Keratinocyte (primary cell): ENCODE measurements at regions not wholly inside any gene's neighbourhood (a gene's known extent, or its start where the extent isn't known, plus 50 kb on each side); places are given as distances from the start of the nearest gene placed in this dataset.

Source experiments
- DNase-seq: peaks from one replicate; pipeline ENCODE4 v3.0.0-alpha.2; 2011; ENCODE audit warnings: low read depth, missing footprints, low spot score
- FAIRE-seq: peaks from 2 replicates; lab custom pipeline; 2011; peaks lifted over from hg19 to GRCh38; lab: Jason Lieb, UNC
- H2AFZ ChIP-seq: 2 replicates; pipeline ENCODE4 v1.6.0; 2012; ENCODE audit warnings: low read length, control low read depth, inconsistent platforms; ENCODE audit not compliant: control insufficient read depth
- H3K27ac ChIP-seq: 2 replicates; pipeline ENCODE4 v1.5.1; 2011; ENCODE audit warnings: low read length; ENCODE audit not compliant: control insufficient read depth, insufficient read depth
- H3K27me3 ChIP-seq: 3 replicates; pipeline ENCODE4 v1.6.0; 2011; ENCODE audit warnings: low read length; ENCODE audit not compliant: control insufficient read depth, insufficient read depth; ENCODE audit errors: extremely low read depth
- H3K36me3 ChIP-seq, 2 experiments: 2 replicates in 1 of 2; 3 replicates in 1 of 2; pipeline ENCODE4 v1.5.1; 2011; ENCODE audit warnings: low read length in 2 of 2, mild to moderate bottlenecking in 1 of 2; ENCODE audit not compliant: control insufficient read depth in 2 of 2, insufficient read depth in 2 of 2; ENCODE audit errors: extremely low read depth in 1 of 2
- H3K4me1 ChIP-seq: 3 replicates; pipeline ENCODE4 v1.5.1; 2011; ENCODE audit warnings: low read length; ENCODE audit not compliant: control insufficient read depth, insufficient read depth; ENCODE audit errors: extremely low read depth
- H3K4me2 ChIP-seq: 3 replicates; pipeline ENCODE4 v1.6.0; 2011; ENCODE audit warnings: low read depth, low read length; ENCODE audit not compliant: control insufficient read depth, insufficient read depth; ENCODE audit errors: extremely low read depth
- H3K4me3 ChIP-seq, 3 experiments: fragments of 200-600 bp in 1 of 3; sonication (generic) in 1 of 3; 2 replicates in 2 of 3; 3 replicates in 1 of 3; pipeline ENCODE4 v1.5.1; 2011 to 2016; ENCODE audit warnings: low read length in 3 of 3, mild to moderate bottlenecking in 3 of 3, control low read depth in 2 of 3, inconsistent platforms in 1 of 3, low read depth in 1 of 3, mixed read lengths in 1 of 3, mixed run types in 1 of 3, moderate library complexity in 1 of 3; ENCODE audit not compliant: control insufficient read depth in 2 of 3, insufficient read depth in 2 of 3; ENCODE audit errors: extremely low read depth in 1 of 3
- H3K79me2 ChIP-seq: 2 replicates; pipeline ENCODE4 v1.6.0; 2012; ENCODE audit warnings: low read length; ENCODE audit not compliant: control insufficient read depth, insufficient read depth
- H3K9ac ChIP-seq: 3 replicates; pipeline ENCODE4 v1.6.0; 2011; ENCODE audit warnings: low read length; ENCODE audit not compliant: control insufficient read depth, insufficient read depth; ENCODE audit errors: extremely low read depth
- H3K9me1 ChIP-seq: 3 replicates; pipeline ENCODE4 v1.6.0; 2011; ENCODE audit warnings: low read length; ENCODE audit not compliant: control insufficient read depth, insufficient read depth; ENCODE audit errors: extremely low read depth
- H3K9me3 ChIP-seq: 2 replicates; pipeline ENCODE4 v1.5.1; 2012; ENCODE audit warnings: low read depth, low read length; ENCODE audit not compliant: control insufficient read depth
- H4K20me1 ChIP-seq: 3 replicates; pipeline ENCODE4 v1.6.0; 2011; ENCODE audit warnings: low read length; ENCODE audit not compliant: control insufficient read depth, insufficient read depth; ENCODE audit errors: extremely low read depth
- EZH2 ChIP-seq: IDR thresholded peaks from one replicate; pipeline ENCODE4 v1.6.1; 2012; ENCODE audit warnings: inconsistent platforms, mild to moderate bottlenecking, low read length, moderate library complexity
- dilution Hi-C: fragments of 300-500 bp; cut with MboI; formaldehyde crosslinking; loops from one replicate; pipeline ENCODE4 v1.7.0; 2020; ENCODE audit warnings: low sequenced_read_pairs; ENCODE audit not compliant: extremely low pct_ligation_motif_present
- TF ChIP-seq, protein P1 (sequence below), 3 experiments: IDR thresholded peaks in 1 of 3; conservative IDR thresholded peaks in 1 of 3; optimal IDR thresholded peaks in 1 of 3; 2 replicates in 2 of 3; 3 replicates in 1 of 3; pipeline versions ENCODE3 to v1.5.1; 2011; ENCODE audit warnings: low read length in 3 of 3, mild to moderate bottlenecking in 3 of 3, moderate library complexity in 2 of 3, control low read depth in 1 of 3, inconsistent platforms in 1 of 3; ENCODE audit not compliant: insufficient read depth in 2 of 3; ENCODE audit errors: extremely low read depth in 1 of 3

- H3K9me1 ChIP-seq: no peaks in the 10 kb centered on the region
Measured at GRCh38 chr6:10203651-10204050, 211.2 kb downstream of the TFAP2A start.

DNA sequence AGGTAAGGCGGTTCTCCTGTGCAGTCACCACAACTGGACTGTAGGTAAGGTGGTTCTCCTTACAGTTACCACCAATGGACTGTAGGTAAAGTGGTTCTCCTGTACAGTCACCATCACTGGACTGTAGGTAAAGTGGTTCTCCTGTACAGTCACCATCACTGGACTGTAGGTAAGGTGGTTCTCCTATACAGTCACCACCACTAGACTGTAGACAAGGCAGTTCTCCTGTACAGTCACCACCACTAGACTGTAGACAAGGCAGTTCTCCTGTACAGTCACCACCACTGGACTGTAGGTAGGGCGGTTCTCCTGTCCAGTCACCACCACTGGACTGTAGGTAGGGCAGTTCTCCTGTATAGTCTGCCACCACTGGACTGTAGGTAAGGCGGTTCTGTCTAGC lies 212.3 kb downstream of the TFAP2A start:
- H3K4me1 ChIP-seq: peaks cover 17% of the 10 kb centered on the region
- no peaks in the 10 kb centered on the region for H3K36me3 ChIP-seq
- H3K9me1 ChIP-seq: no peaks in the 10 kb centered on the region
- H3K4me2 ChIP-seq: peak overlapping the region; percentile 41
- no peak overlapping the region for H3K9ac ChIP-seq
- H3K79me2 ChIP-seq: no peaks in the 10 kb centered on the region
- DNase-seq: peak; percentile 40
- no peak for TF ChIP-seq EZH2
- TF ChIP-seq, protein P1, sequence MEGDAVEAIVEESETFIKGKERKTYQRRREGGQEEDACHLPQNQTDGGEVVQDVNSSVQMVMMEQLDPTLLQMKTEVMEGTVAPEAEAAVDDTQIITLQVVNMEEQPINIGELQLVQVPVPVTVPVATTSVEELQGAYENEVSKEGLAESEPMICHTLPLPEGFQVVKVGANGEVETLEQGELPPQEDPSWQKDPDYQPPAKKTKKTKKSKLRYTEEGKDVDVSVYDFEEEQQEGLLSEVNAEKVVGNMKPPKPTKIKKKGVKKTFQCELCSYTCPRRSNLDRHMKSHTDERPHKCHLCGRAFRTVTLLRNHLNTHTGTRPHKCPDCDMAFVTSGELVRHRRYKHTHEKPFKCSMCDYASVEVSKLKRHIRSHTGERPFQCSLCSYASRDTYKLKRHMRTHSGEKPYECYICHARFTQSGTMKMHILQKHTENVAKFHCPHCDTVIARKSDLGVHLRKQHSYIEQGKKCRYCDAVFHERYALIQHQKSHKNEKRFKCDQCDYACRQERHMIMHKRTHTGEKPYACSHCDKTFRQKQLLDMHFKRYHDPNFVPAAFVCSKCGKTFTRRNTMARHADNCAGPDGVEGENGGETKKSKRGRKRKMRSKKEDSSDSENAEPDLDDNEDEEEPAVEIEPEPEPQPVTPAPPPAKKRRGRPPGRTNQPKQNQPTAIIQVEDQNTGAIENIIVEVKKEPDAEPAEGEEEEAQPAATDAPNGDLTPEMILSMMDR (optimal IDR thresholded peaks at IDR 0.05 in 1 of 3, IDR thresholded peaks at IDR 0.05 in 1 of 3, conservative IDR thresholded peaks at IDR 0.05 in 1 of 3; ENCODE audit: extremely low read depth in 1 of 3, insufficient read depth in 2 of 3, low read length in 3 of 3): no peak
- H3K27ac ChIP-seq: peak overlapping the region; percentile 64
- H3K4me3 ChIP-seq: no peak overlapping the region
- no peak for FAIRE-seq
- H2AFZ ChIP-seq: peak overlapping the region; percentile 61
- H3K9me3 ChIP-seq: no peaks in the 10 kb centered on the region
- H3K27me3 ChIP-seq: no peaks in the 10 kb centered on the region
- dilution Hi-C loops: no loop called here
- no peaks in the 10 kb centered on the region for H4K20me1 ChIP-seq

More at GRCh38 chr6:10203651-10204050, 211.2 kb downstream of the TFAP2A start:
- Histone ChIP-seq H3K9ac (no peak overlapping the region), H3K27ac (no peak overlapping the region), H3K79me2 (no peaks in the 10 kb centered on the region), H2AFZ (no peak overlapping the region), H4K20me1 (no peaks in the 10 kb centered on the region), H3K4me2 (no peak overlapping the region), H3K27me3 (no peaks in the 10 kb centered on the region), H3K36me3 (no peaks in the 10 kb centered on the region), H3K4me3 (no peak overlapping the region), H3K9me3 (no peaks in the 10 kb centered on the region), H3K4me1 (peaks cover 17% of the 10 kb centered on the region)
- TF ChIP-seq, protein P1 (optimal IDR thresholded peaks at IDR 0.05 in 1 of 3, IDR thresholded peaks at IDR 0.05 in 1 of 3, conservative IDR thresholded peaks at IDR 0.05 in 1 of 3; ENCODE audit: extremely low read depth in 1 of 3, insufficient read depth in 2 of 3, low read length in 3 of 3): no peak
- no peak for TF ChIP-seq EZH2
- DNase-seq: no peak
- FAIRE-seq: no peak
- dilution Hi-C loops: no loop called here
